HS-27A (cell line): ENCODE measurements at regions not wholly inside any gene's neighbourhood (a gene's known extent, or its start where the extent isn't known, plus 50 kb on each side); places are given as distances from the start of the nearest gene placed in this dataset.
"Not testable (repeated sequence)": the region's sequence is repeated elsewhere in the genome, so short reads cannot be mapped to it uniquely, and the experiment has no call there.

ENCODE experiments used
- DNase-seq: peaks from one replicate; pipeline ENCODE4 v3.0.0-alpha.2; 2012; ENCODE audit warnings: low read depth, missing footprints

- no peak for DNase-seq
Observed at GRCh38 chr4:132691026-132691425, 458.1 kb upstream of the PCDH10 start.

GRCh38 chr4:132691668-132692067 lies 457.4 kb upstream of the PCDH10 start:
- no peak for DNase-seq

DNA sequence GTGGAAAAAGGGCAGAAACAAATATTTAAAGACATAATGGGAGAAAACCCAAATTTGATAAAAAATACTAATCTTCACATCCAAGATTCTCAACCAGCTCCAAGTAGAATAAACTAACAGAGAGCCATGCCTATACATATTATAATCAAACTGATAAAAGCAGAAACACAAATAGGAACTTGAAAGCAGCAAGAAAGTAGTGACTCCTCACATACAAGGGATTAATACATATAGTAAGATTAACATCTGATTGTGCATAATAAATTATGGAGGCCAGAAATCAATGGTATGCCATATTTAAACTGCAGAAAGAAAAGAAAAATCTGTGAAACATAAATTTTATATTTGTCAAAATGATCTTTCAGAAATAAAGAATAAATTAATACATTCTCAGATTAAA lies 454.3 kb upstream of the PCDH10 start:
- DNase-seq, result no peak

DNA sequence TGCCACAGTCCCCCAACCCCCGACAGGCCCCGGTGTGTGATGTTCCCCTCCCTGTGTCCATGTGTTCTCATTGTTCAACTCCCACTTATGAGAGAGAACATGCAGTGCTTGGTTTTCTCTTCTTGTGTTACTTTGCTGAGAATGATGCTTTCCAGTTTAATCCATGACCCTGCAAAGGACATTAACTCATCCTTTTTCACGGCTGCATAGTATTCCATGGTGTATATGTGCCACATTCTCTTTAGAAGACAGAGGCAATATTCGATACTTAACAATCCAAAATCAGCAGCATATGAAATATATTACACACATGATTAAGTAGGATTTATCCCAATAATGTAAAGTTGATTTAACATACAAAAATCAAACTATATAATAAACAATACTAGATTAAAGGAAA lies 451.6 kb upstream of the PCDH10 start:
- DNase-seq, result not testable (repeated sequence)

- no peak for DNase-seq
Observed at GRCh38 chr4:132707955-132708354, 441.1 kb upstream of the PCDH10 start.

GRCh38 chr4:132709056-132709455 lies 440.0 kb upstream of the PCDH10 start:
- DNase-seq, result no peak

DNA sequence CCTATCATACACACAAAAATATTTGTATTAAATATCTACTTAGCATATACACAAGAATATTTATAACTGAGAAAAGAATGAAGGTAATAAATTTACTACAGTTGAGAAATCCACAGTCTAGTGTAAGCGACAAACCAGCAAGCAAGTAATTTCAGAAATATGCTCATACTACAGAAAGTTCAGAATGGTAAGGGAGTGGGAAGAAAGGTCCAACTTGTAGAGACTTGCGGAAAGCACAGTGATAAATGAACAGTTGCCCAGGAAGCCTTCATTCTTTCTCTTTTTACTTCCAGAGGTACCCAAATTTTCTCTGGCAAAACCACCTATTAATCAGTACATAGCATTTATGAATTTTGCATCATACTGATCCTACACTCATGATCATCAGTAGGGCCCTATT lies 438.1 kb upstream of the PCDH10 start:
- no peak for DNase-seq

DNA sequence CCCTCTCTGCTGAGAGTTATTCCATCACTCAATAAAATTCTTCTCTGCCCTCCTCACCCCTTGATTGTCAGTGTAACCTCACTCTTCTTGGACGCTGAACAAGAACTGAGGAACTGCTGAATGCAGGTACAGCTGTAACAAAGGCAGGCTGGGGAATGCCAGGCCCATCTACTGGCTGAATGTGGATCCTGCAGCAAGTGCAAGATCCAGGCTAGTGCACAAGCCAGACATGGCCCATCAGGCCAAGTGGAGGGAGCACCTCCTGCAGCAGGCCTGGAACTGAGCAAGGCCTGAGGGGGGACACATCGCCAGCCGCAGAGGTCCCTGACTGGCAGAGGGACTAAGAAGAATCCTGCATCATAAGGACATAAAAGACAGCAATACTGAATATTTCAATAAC lies 411.8 kb upstream of the PCDH10 start:
- no peak for DNase-seq

- DNase-seq, result no peak
Observed at GRCh38 chr4:132759199-132759780, 389.8 kb upstream of the PCDH10 start.

DNA sequence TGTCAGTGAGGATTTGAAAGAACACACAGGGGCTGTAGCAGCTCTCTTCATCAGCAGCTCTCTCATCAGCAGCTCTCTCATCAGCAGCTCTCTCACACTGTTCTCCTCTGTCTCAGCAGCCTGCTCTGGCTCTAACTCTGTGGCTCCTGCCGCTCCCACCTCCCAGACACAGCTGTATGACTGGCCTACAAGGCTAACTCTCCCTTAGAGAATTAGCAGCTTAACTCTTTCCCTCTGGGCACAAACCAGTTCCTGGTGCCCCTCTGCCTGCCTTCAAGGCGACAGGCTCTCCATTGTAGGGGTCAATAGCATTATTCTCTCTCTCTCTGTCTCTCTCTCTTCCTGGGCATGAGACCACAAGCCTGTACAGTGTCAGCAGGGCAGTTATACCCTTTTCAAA lies 385.6 kb upstream of the PCDH10 start:
- DNase-seq, result no peak

DNA sequence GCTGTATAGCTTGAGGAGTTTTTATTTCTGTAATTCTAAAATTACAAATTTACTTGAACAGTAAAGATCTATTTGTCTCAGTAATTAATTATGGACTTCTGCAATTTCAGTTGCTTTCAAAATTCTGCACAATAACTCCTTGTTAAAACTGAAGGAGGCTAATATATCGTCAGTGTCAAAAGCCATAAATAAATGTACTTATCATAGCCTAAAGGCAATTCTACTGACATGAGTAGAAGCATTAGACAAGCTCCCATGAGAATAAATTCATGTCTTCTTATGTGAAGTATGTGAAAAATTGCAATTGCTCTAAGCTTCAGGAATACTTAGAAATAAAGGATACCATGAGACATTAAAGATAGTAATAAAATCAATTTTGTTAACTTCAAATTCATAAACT lies 381.2 kb upstream of the PCDH10 start:
- DNase-seq, result no peak

- no peak for DNase-seq
Observed at GRCh38 chr4:132770776-132771175, 378.3 kb upstream of the PCDH10 start.

- no peak for DNase-seq
Observed at GRCh38 chr4:132792310-132792709, 356.8 kb upstream of the PCDH10 start.

GRCh38 chr4:132797856-132798255 lies 351.2 kb upstream of the PCDH10 start:
- DNase-seq, result no peak

DNA sequence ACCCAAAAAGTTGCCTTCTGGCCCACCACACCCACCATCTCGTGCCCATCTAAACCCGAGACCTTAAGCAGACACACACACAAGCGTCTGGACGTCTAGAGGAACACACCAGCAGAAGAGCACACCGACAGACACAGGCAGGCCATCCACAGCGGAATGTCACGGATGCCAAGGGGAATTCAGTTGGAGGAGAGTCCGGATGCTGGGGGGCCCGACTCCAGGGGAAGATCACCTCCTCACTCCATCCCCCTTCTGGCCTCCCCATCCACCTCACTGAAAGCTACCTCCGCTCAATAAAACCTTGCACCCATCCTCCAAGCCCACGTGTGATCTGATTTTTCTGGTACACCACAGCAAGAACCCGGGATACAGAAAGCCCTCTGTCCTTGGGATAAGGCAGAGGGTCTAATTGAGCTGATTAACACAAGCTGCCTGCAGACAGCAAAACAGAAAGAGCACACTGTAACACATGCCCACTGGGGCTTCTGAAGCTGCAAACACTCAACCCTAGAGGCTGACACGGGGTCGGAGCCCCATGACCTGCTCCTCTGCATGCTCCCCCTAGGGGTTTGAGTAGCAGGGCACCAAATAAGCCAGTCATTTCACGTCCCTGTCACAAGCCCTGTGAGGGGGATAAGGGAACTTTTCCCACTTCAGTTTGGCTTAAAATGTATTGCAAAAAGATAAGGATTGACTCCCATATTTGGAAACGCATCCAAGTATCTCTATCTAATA lies 339.6 kb upstream of the PCDH10 start:
- DNase-seq, result no peak

DNA sequence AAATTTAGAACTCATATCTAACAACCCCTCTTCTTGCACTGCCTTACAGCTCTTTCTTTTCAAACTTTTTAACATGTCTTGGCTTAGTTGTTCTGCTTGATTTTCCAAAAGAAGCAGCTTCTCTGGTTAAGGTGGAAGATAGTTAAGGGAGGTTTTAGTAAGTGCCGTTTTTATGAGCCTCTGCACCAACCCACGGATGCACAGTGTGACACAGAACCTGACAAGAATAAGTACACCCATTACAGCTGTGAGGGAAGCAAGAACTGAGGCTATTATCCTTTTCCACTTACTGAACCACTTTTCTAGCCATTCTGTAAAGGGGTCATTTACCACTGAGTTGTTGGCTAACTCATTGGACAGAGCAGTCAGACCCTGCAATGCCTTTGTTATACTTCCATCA lies 336.0 kb upstream of the PCDH10 start:
- not testable (repeated sequence) for DNase-seq

DNA sequence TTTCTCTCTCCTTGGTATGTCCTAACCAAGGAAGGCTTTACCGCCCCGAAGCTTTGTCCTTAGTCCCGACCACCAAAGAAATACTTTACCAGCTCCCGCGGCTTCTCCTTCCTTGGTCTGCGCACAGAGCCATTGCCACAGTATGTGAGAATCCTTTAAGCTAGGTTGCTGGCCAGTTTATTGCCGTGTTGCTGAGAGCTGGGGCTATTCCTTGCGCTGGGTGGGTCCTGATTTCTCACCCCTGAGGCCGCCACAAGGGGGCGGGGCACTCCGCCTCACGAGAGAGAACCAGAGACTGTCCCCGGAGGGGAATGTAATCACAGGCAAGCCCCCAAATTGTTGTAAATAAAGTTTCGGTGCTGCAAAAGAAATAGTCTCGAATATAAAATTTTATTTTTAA lies 331.0 kb upstream of the PCDH10 start:
- peak; percentile 8 for DNase-seq

DNA sequence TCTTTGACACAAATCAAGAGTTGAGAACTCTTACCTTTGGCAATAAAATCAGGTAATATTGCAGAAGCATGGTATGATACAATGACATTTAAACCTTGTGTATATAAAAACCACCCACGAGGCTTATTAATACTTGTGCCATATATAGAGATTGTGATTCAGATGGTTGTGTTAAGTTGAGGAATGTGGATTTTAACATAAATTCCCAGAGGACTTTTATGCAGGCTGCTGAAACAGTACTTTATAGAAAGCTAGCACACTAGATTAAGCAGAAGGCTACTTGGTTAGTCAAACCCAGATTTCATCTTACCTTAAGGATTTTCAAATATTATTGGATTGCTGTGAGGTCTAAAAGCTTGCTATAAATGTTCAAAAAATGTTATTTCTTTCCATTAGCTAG lies 325.7 kb upstream of the PCDH10 start:
- DNase-seq, result no peak

DNA sequence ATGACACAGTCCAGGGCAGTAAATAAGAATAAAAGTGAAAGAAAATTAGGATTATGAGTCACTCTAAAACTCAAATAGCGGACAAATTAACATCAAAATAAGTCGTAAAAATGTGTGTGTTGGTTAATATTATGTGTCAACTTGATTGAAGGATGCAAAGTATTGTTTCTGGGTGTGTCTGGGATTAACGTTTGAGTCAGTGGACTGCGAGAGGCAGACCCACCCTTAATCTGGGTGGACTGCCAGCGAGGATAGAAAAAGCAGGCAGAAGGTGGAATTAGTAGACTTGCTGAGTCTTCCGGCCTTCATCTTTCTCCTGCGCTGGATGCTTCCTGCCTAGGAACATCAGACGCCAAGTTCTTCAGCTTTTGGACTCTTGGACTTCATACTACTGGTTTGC lies 324.3 kb upstream of the PCDH10 start:
- no peak for DNase-seq

- DNase-seq, result no peak
Observed at GRCh38 chr4:132827522-132827921, 321.6 kb upstream of the PCDH10 start.

DNA sequence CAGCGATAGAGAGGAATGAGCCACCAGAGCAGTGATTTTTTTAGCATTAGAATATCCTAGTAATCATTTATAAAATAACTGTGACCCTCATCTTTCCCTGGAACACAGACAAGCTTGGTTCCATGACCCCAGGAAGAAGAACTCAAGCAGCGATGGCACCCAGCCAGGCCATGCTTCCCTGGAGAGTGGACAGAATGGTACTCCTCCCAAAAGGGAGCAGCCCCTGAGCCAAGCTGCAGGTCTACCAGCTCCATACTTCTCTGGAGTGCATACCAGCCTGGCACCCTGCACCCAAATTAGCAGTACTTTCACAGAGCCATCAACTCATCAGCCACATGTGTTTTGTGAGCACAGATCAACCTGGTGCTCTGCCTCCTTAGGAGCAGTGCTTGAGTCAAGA lies 310.9 kb upstream of the PCDH10 start:
- no peak for DNase-seq

DNA sequence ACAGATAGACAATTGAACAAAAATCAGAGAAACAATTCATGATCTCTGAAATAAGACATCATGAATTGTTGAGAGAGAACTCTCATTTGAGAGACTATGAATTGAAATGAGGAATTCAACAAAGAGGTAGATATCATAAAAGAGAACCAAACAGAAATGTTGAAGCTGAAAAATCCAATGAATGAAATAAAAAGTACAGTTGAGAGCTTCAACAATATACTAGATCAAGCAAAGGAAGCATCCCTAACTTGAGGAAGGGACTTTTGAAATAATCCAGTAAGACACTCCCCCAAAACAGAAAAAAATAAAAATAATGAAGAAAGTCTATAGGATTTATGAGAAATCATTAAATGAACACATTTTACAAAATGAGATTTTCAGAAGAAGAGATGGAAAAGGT lies 310.0 kb upstream of the PCDH10 start:
- DNase-seq, result no peak

GRCh38 chr4:132859929-132860328 lies 289.2 kb upstream of the PCDH10 start:
- DNase-seq, result no peak

DNA sequence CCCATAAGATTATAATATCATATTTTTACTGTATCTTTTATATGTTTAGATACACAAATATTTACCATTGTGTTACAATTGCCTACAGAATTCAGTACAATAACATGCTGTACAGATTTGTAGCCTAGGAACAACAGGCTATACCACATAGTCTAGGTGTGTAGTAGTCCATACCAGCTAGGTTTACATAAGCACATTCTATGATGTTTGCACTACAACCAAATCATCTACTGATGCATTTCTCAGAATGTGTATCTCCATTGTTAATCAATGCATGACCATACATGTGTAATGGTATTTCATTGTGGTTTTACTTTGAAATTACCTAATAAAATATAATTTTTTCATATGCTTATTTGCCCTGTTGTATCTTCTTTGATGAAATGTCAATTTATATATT lies 288.1 kb upstream of the PCDH10 start:
- DNase-seq, result no peak
